HG03571 (cell line): ENCODE measurements at regions not wholly inside any gene's neighbourhood (a gene's known extent, or its start where the extent isn't known, plus 50 kb on each side); places are given as distances from the start of the nearest gene placed in this dataset.

Source experiments
- ATAC-seq: cut with Tn5 transposase; IDR thresholded peaks from one replicate; pipeline ENCODE4 v1.9.1; 2021; ENCODE audit not compliant: unreplicated experiment

- no peak for ATAC-seq
These were observed 380.3 kb upstream of the RSPO3 start for GRCh38 chr6:126738146-126738545.

- no peak for ATAC-seq
These were observed 379.8 kb upstream of the RSPO3 start for GRCh38 chr6:126738641-126739040.

DNA sequence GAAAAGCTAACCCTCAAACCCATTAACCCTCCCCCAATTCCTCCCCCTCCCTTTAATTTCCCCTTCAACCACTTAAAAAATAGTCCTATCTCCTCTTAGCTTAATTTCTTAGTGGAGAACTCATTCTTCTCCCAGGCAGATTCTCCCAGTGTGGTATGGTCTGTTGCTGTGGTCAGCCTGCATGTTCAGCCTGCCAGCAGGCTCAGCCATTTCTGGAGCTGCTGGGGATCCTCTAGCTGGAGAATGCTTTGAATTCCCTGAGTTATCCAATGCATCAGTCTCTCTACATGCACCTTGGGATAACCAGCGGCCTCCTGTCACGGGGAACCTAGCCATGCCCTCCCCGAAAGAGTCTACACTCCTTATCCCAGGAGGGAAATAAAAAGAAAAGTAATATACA lies 375.4 kb upstream of the RSPO3 start:
- ATAC-seq, result no peak

GRCh38 chr6:126747728-126748540 lies 370.5 kb upstream of the RSPO3 start:
- no peak for ATAC-seq

GRCh38 chr6:126753606-126754005 lies 364.9 kb upstream of the RSPO3 start:
- ATAC-seq, result no peak

DNA sequence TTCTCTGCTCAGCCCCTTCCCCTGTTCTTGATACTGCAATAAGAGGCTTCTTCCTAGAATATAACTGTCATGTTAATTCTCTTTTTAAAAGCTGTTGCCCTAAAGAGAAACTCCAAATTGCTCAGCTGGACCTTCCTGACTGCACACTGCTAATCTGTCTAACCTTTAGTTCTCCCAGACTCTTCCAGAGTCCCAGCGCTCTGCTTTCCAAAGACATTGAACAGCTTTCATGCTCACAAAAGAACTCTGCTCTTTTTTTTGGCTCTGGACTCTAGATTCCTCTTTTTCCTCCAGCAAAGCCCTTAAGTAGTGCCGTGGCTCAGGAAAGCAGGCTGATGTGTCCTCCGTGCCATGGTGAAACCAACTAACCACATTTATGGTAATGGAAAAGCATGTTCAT lies 356.6 kb upstream of the RSPO3 start:
- no peak for ATAC-seq

GRCh38 chr6:126764104-126764503 lies 354.4 kb upstream of the RSPO3 start:
- ATAC-seq, result no peak

GRCh38 chr6:126764671-126765070 lies 353.8 kb upstream of the RSPO3 start:
- ATAC-seq, result no peak

GRCh38 chr6:126766820-126767219 lies 351.7 kb upstream of the RSPO3 start:
- ATAC-seq, result no peak

DNA sequence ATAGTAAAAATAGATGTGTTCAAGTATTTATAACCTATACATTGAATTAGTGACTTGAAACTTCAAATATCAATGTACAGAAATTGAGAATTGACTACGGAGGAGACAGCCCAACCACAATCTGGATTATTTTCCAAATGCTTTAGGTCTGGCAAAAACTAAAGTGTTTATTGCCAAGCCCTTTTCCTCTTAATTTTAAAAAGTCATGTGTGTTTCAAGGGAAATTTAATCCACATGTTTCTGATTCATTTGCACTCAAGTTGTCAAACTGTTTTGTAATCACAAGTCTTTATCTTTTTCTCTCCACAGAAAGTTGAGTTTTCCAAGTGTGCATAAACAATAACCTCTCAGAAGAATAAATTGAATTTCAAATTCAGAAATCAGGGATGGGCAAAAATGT lies 350.8 kb upstream of the RSPO3 start:
- ATAC-seq, result no peak

DNA sequence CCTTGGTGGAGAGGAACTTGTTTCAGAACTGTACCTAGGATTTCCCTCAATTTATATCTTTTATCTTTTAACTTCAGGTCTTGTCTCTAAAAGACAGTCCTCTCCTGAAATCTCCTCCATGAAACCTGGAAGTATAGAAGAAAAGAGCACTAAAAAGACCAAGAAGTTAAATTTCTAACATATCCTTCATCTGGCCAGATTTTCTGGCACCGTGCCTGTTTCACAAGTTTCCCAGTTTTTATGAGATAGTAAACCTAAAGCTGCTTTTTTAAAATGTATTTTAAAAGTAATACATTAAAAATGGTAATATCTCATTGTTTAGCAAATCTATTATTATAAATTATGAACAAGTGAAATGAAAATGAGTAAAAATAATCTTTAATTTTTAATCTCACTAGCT lies 348.3 kb upstream of the RSPO3 start:
- ATAC-seq, result no peak

- no peak for ATAC-seq
These were observed 345.2 kb upstream of the RSPO3 start for GRCh38 chr6:126773112-126773805.

GRCh38 chr6:126779331-126779730 lies 339.1 kb upstream of the RSPO3 start:
- no peak for ATAC-seq

- ATAC-seq, result no peak
These were observed 336.9 kb upstream of the RSPO3 start for GRCh38 chr6:126781582-126781981.

DNA sequence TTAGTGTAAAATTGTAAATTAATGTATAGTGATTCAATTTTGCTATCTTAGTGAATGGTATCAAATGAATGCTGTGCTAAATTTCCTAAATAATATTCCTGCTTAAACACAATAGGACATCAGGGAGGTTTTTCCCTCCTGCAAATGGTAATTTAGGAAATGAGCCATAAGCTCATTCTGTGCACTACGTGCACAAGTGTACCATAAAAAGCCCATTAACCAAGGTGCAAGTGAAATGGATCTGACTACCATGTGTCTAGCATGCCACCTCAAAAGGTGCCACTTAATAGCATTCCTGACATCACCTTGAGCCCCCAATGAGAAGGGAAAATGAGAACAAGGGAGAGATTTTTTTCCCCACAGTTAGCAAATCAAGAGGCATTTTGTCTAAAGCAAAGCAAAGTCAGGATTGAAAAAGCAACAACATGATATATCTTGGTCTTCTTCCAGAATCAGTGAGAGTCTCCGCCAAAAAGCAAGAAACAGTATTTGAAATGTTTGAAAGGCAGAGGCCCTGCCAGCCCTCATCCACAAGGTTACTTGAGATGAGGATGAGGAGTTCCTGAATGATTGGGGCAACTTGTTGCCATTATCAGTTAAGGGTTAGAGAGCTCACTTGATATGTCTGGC lies 334.2 kb upstream of the RSPO3 start:
- ATAC-seq, result no peak

- ATAC-seq, result no peak
These were observed 332.2 kb upstream of the RSPO3 start for GRCh38 chr6:126786262-126786661.

- no peak for ATAC-seq
These were observed 330.8 kb upstream of the RSPO3 start for GRCh38 chr6:126787635-126788034.

- no peak for ATAC-seq
These were observed 329.6 kb upstream of the RSPO3 start for GRCh38 chr6:126788861-126789365.

GRCh38 chr6:126792340-126793085 lies 326.0 kb upstream of the RSPO3 start:
- ATAC-seq, result no peak

GRCh38 chr6:126795161-126795560 lies 323.3 kb upstream of the RSPO3 start:
- no peak for ATAC-seq

- no peak for ATAC-seq
These were observed 320.5 kb upstream of the RSPO3 start for GRCh38 chr6:126797981-126798380.
